Psoas muscle (tissue), 7 donors: ENCODE measurements at regions not wholly inside any gene's neighbourhood (a gene's known extent, or its start where the extent isn't known, plus 50 kb on each side); places are given as distances from the start of the nearest gene placed in this dataset.
"Not testable (repeated sequence)": the region's sequence is repeated elsewhere in the genome, so short reads cannot be mapped to it uniquely, and the experiment has no call there.

Experiments used
- ATAC-seq, 4 donors: fragments of 200-7000 bp; cut with Tn5 transposase; one replicate each; pipeline ENCODE4 v1.9.1; 2020; ENCODE audit warnings: moderate library complexity in 3 of 4, mild to moderate bottlenecking in 2 of 4
- DNase-seq, 2 donors: peaks; one replicate each; pipeline ENCODE4 v3.0.0-alpha.2; 2020
- H3K27ac ChIP-seq: fragments of 200-600 bp; one replicate; pipeline ENCODE4 v1.8.0; 2022
- H3K27me3 ChIP-seq, 3 donors: fragments of 200-600 bp in 1 of 3; one replicate each; pipeline versions ENCODE4 v1.6.1 to v1.8.0; 2013 to 2022; ENCODE audit warnings: low read length in 2 of 3, mild to moderate bottlenecking in 2 of 3, moderate library complexity in 1 of 3; ENCODE audit not compliant: insufficient read depth in 3 of 3
- H3K36me3 ChIP-seq, 2 donors: fragments of 200-600 bp in 1 of 2; one replicate each; pipeline versions ENCODE4 v1.6.1 to v1.8.0; 2013 to 2022; ENCODE audit warnings: low read depth in 1 of 2, mild to moderate bottlenecking in 1 of 2, moderate library complexity in 1 of 2; ENCODE audit not compliant: insufficient read depth in 1 of 2
- H3K4me1 ChIP-seq: fragments of 200-600 bp; one replicate; pipeline ENCODE4 v1.8.0; 2022
- H3K4me3 ChIP-seq: fragments of 200-600 bp; one replicate; pipeline ENCODE4 v1.8.0; 2022; ENCODE audit warnings: mild to moderate bottlenecking
- H3K9me3 ChIP-seq: fragments of 200-600 bp; one replicate; pipeline ENCODE4 v1.8.0; 2022
- WGBS, 3 donors: extraction: QIAGEN DNeasy Blood & Tissue Kit; methylation state at CpG; one replicate each; pipeline versions ENCODE4 v1.1.6 to v1.1.7; 2013; 5-methylcytosine and 5-hydroxymethylcytosine counted together
- intact Hi-C, 2 donors: fragments of 100-400 bp; cut with DNase I; formaldehyde crosslinking; loops; one replicate each; pipeline versions ENCODE4 v1.11.0 to v1.14.2; 2022
- donor health status: healthy with polysubstance abuse.
- donor health status: DM: no; HTN: no; CAD: no; lungs with moderate emphysema.
- donor health status: Bipolar disorder and iron deficiency.
- donor health status: healthy.
- donor health status: DM: yes; HTN: yes; CAD: no.
- donor health status: DM: no; HTN: no; CAD: no.
- donor health status: DM: yes; HTN: yes; CAD: no.

DNA sequence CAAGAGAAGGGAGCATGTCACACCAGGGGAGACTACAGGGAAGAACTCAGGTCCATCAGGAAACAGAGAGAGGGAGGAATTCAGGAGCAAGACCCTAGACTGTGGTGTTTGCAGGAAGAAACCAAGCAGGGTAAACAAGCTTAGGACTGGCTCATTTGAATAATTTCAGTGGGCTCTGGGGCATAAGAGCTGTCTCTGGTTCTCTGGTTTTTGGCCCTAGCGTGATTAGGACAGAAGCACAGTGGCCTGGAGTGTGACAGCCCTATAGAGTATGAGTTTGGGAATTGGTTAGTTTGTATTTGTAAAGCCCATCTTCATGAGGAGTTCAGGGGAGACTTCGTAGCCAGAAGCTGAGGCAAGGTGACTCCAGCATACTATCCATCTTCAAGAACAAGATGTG is 504.4 kb upstream of the TPTE start:
- WGBS, 3 donors, result 20 to 38% (median 25%) methylated on average over 2 of the region's 2 CpGs
- H3K27ac ChIP-seq, H3K27me3 ChIP-seq, H3K36me3 ChIP-seq, H3K9me3 ChIP-seq, H3K4me1 ChIP-seq, intact Hi-C loops, DNase-seq, H3K4me3 ChIP-seq, ATAC-seq: not testable (repeated sequence)

- H3K4me3 ChIP-seq, H3K27me3 ChIP-seq, intact Hi-C loops, DNase-seq, ATAC-seq, H3K27ac ChIP-seq, H3K36me3 ChIP-seq, H3K4me1 ChIP-seq, H3K9me3 ChIP-seq: not testable (repeated sequence)
- 46 to 53% (median 51%) methylated on average over 4 of the region's 4 CpGs for WGBS, 3 donors
Observed at GRCh38 chr21:10017757-10018156, 503.6 kb upstream of the TPTE start.

GRCh38 chr21:10021462-10021861 is 499.9 kb upstream of the TPTE start:
- H3K4me3 ChIP-seq, H3K27me3 ChIP-seq, H3K36me3 ChIP-seq, DNase-seq, H3K27ac ChIP-seq, H3K4me1 ChIP-seq, intact Hi-C loops, ATAC-seq, H3K9me3 ChIP-seq: not testable (repeated sequence)
- WGBS, 3 donors, result 71 to 81% (median 71%) methylated on average over 3 of the region's 3 CpGs

DNA sequence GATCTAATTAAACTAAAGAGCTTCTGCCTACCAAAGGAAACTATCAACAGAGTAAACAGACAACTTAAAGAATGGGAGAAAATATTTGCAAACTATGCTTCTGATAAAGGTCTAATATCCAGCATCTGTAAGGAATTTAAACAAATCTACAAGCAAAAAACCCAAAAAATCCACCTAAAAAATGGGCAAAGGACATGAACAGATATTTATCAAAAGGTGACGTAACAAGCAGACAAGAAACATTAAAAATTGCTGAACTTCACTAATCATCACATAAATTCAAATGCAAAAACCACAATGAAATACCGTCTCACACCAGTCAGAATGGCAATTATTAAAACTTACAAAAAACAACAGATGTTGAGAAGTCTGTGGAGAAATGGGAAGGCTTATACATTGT is 498.6 kb upstream of the TPTE start:
- H3K9me3 ChIP-seq, H3K4me3 ChIP-seq, H3K36me3 ChIP-seq, H3K4me1 ChIP-seq, ATAC-seq, H3K27me3 ChIP-seq, H3K27ac ChIP-seq, intact Hi-C loops, DNase-seq: not testable (repeated sequence)
- WGBS, 3 donors, result 54 to 65% (median 61%) methylated on average over 2 of the region's 2 CpGs
